Sigmoid colon (tissue), 4 donors: ENCODE measurements at regions not wholly inside any gene's neighbourhood (a gene's known extent, or its start where the extent isn't known, plus 50 kb on each side); places are given as distances from the start of the nearest gene placed in this dataset.

ENCODE experiments used
- POLR2AphosphoS5 ChIP-seq, 4 donors: sonication (generic); formaldehyde crosslinking; IDR thresholded peaks; one replicate each; pipeline ENCODE4 v1.6.1; 2017; ENCODE audit warnings: antibody characterized with exemption in 4 of 4
- TF ChIP-seq, protein P1 (sequence below), 4 experiments: fragments of 450-650 bp in 3 of 4; fragments of 200-600 bp in 1 of 4; IDR thresholded peaks; one replicate each; pipeline ENCODE4 v1.5.1; 2016 to 2019; ENCODE audit warnings: antibody characterized with exemption in 4 of 4, mild to moderate bottlenecking in 3 of 4, moderate library complexity in 2 of 4

DNA sequence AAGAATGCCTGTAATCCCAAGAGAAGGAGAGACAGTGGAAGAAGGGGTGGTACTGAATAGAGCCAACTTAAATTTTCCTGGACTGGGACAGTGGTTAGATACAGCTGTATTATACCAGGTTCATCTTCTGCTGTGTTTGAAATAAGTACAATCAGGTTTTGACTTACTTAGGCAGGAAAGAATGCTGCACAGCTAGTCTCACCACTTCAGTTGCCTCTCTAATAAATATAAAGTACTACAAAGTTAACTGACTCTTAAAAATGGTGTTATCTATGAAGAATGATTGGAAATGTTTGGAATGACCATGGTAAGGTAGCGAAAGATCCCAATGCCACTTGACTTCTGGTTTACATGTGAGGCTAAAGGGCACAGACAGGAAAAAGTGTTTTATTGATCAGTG is 652.1 kb downstream of the NOVA1 start:
- TF ChIP-seq, protein P1, sequence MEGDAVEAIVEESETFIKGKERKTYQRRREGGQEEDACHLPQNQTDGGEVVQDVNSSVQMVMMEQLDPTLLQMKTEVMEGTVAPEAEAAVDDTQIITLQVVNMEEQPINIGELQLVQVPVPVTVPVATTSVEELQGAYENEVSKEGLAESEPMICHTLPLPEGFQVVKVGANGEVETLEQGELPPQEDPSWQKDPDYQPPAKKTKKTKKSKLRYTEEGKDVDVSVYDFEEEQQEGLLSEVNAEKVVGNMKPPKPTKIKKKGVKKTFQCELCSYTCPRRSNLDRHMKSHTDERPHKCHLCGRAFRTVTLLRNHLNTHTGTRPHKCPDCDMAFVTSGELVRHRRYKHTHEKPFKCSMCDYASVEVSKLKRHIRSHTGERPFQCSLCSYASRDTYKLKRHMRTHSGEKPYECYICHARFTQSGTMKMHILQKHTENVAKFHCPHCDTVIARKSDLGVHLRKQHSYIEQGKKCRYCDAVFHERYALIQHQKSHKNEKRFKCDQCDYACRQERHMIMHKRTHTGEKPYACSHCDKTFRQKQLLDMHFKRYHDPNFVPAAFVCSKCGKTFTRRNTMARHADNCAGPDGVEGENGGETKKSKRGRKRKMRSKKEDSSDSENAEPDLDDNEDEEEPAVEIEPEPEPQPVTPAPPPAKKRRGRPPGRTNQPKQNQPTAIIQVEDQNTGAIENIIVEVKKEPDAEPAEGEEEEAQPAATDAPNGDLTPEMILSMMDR (IDR thresholded peaks at IDR 0.05) = no peak
- no peak for TF ChIP-seq POLR2AphosphoS5 (IDR thresholded peaks at IDR 0.05)
